DND-41 (cell line): ENCODE measurements at regions not wholly inside any gene's neighbourhood (a gene's known extent, or its start where the extent isn't known, plus 50 kb on each side); places are given as distances from the start of the nearest gene placed in this dataset.

Experiments used
- ATAC-seq: fragments of 200-7000 bp; cut with Tn5 transposase; 3 replicates; pipeline ENCODE4 v1.9.1; 2021; ENCODE audit warnings: low read depth; ENCODE audit not compliant: insufficient read depth
- DNase-seq: peaks from one replicate; pipeline ENCODE4 v3.0.0-alpha.2; 2020
- H2AFZ ChIP-seq: 2 replicates; pipeline ENCODE4 v1.6.0; 2012; ENCODE audit warnings: low read depth, low read length
- H3K27ac ChIP-seq: 2 replicates; pipeline ENCODE4 v1.5.1; 2012; ENCODE audit warnings: low read length, inconsistent platforms
- H3K27me3 ChIP-seq: fragments of 200-600 bp; sonication (generic); 2 replicates; pipeline ENCODE4 v1.6.0; 2012; ENCODE audit warnings: low read length, mild to moderate bottlenecking, inconsistent platforms; ENCODE audit not compliant: insufficient read depth, poor library complexity
- H3K36me3 ChIP-seq: 2 replicates; pipeline ENCODE4 v1.5.1; 2012; ENCODE audit warnings: low read length, inconsistent platforms; ENCODE audit not compliant: insufficient read depth
- H3K4me1 ChIP-seq: 2 replicates; pipeline ENCODE4 v1.5.1; 2012; ENCODE audit warnings: mild to moderate bottlenecking, low read length; ENCODE audit not compliant: insufficient read depth
- H3K4me2 ChIP-seq: 2 replicates; pipeline ENCODE4 v1.6.0; 2012; ENCODE audit warnings: mild to moderate bottlenecking, moderate library complexity, low read length, inconsistent platforms; ENCODE audit not compliant: insufficient read depth
- H3K4me3 ChIP-seq, 2 experiments: fragments of 200-600 bp in 1 of 2; shearing (Covaris generic) in 1 of 2; 2 replicates each; pipeline ENCODE4 v1.5.1; 2012 to 2016; ENCODE audit warnings: inconsistent platforms in 2 of 2, low read length in 2 of 2, mild to moderate bottlenecking in 2 of 2, low read depth in 1 of 2, moderate library complexity in 1 of 2
- H3K79me2 ChIP-seq: 2 replicates; pipeline ENCODE4 v1.6.0; 2012; ENCODE audit warnings: low read length, inconsistent platforms; ENCODE audit not compliant: insufficient read depth
- H3K9ac ChIP-seq: 2 replicates; pipeline ENCODE4 v1.6.0; 2012; ENCODE audit warnings: low read depth, mild to moderate bottlenecking, inconsistent platforms, low read length, moderate library complexity
- H3K9me3 ChIP-seq: 2 replicates; pipeline ENCODE4 v1.5.1; 2012; ENCODE audit warnings: low read length, moderate library complexity, mild to moderate bottlenecking, inconsistent platforms; ENCODE audit not compliant: insufficient read depth, severe bottlenecking
- H4K20me1 ChIP-seq: 2 replicates; pipeline ENCODE4 v1.6.0; 2012; ENCODE audit warnings: low read length; ENCODE audit not compliant: insufficient read depth
- CTCF ChIP-seq: IDR thresholded peaks from 2 replicates; pipeline ENCODE4 v1.5.1; 2012; ENCODE audit warnings: borderline replicate concordance, low read length, moderate library complexity, mild to moderate bottlenecking; ENCODE audit not compliant: poor library complexity, severe bottlenecking; ENCODE audit errors: extremely low read depth
- EZH2 ChIP-seq: IDR thresholded peaks from 3 replicates; pipeline ENCODE4 v1.6.1; 2012; ENCODE audit warnings: borderline replicate concordance, low read depth, mild to moderate bottlenecking, moderate library complexity, low read length, inconsistent platforms; ENCODE audit not compliant: severe bottlenecking

- Histone ChIP-seq H3K27ac (no peak overlapping the region), H3K36me3 (no peaks in the 10 kb centered on the region), H3K9me3 (peaks cover 6% of the 10 kb centered on the region), H3K4me1 (0 out of 2 replicates have a peak, but pooled peaks cover 3% of the 10 kb centered on the region), H3K4me3 (no peak overlapping the region), H4K20me1 (no peaks in the 10 kb centered on the region), H3K9ac (no peak overlapping the region), H3K4me2 (no peak overlapping the region), H3K27me3 (no peaks in the 10 kb centered on the region), H3K79me2 (no peaks in the 10 kb centered on the region), H2AFZ (no peak overlapping the region)
- ATAC-seq (no peak), DNase-seq (no peak)
- no peak for TF ChIP-seq CTCF
- TF ChIP-seq EZH2, result no peak
Measured at GRCh38 chr22:22835242-22835641, 52.4 kb upstream of the IGLL5 start.

GRCh38 chr22:22835771-22836291 is 51.8 kb upstream of the IGLL5 start:
- 0 out of 2 replicates have a peak, but pooled peaks cover 3% of the 10 kb centered on the region for H3K4me1 ChIP-seq
- H3K79me2 ChIP-seq, result no peaks in the 10 kb centered on the region
- no peak overlapping the region for H3K9ac ChIP-seq
- DNase-seq (no peak), ATAC-seq (no peak)
- H3K4me2 ChIP-seq, result no peak overlapping the region
- no peak for TF ChIP-seq CTCF
- no peak for TF ChIP-seq EZH2
- H3K36me3 ChIP-seq, result no peaks in the 10 kb centered on the region
- H3K27me3 ChIP-seq, result no peaks in the 10 kb centered on the region
- H3K9me3 ChIP-seq, result peaks cover 6% of the 10 kb centered on the region
- no peak overlapping the region for H3K4me3 ChIP-seq
- no peak overlapping the region for H2AFZ ChIP-seq
- no peak overlapping the region for H3K27ac ChIP-seq
- H4K20me1 ChIP-seq, result no peaks in the 10 kb centered on the region

DNA sequence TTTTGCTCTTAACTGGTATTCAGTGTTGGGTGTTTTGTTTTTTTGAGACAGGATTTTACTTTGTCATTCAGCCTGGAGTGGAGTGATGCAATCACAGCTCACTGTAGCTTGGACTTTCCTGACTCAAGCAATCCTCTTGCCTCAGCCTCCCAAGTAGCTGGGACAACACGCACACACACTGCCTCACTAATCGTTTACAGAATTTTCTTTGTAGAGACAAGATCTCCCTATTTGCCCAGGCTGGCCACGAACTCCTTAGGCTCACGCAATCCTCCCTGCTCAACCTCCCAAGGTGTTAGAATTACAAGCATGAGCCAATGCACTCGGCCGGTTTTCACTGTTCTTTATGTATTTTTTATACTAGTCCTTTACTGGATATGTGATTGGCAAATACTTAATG is 51.0 kb upstream of the IGLL5 start:
- H3K9me3 ChIP-seq, result no peaks in the 10 kb centered on the region
- H3K36me3 ChIP-seq, result no peaks in the 10 kb centered on the region
- TF ChIP-seq CTCF, result no peak
- no peak overlapping the region for H3K9ac ChIP-seq
- H2AFZ ChIP-seq, result no peak overlapping the region
- H4K20me1 ChIP-seq, result no peaks in the 10 kb centered on the region
- H3K27ac ChIP-seq, result no peak overlapping the region
- no peak for DNase-seq
- H3K4me1 ChIP-seq, result 0 out of 2 replicates have a peak, but pooled peaks cover 3% of the 10 kb centered on the region
- no peaks in the 10 kb centered on the region for H3K27me3 ChIP-seq
- no peaks in the 10 kb centered on the region for H3K79me2 ChIP-seq
- H3K4me2 ChIP-seq, result no peak overlapping the region
- H3K4me3 ChIP-seq, result no peak overlapping the region
- ATAC-seq, result no peak
